NCI-H2227 (cell line): ENCODE measurements at regions not wholly inside any gene's neighbourhood (a gene's known extent, or its start where the extent isn't known, plus 50 kb on each side); places are given as distances from the start of the nearest gene placed in this dataset.
"Not testable (repeated sequence)": the region's sequence is repeated elsewhere in the genome, so short reads cannot be mapped to it uniquely, and the experiment has no call there.

Source experiments
- DNase-seq: peaks from one replicate; lab custom pipeline; 2025; ENCODE audit not compliant: unreplicated experiment; lab: John Stamatoyannopoulos, UW

- DNase-seq = no peak
These were observed 159.2 kb downstream of the DDX1 start for GRCh38 chr2:15750822-15751329.

- DNase-seq = no peak
These were observed 159.8 kb downstream of the DDX1 start for GRCh38 chr2:15751477-15751876.

GRCh38 chr2:15752552-15753232 lies 161.0 kb downstream of the DDX1 start:
- no peak for DNase-seq

- DNase-seq = no peak
These were observed 161.6 kb downstream of the DDX1 start for GRCh38 chr2:15753233-15753798.

GRCh38 chr2:15753811-15754702 lies 162.4 kb downstream of the DDX1 start:
- no peak for DNase-seq

- DNase-seq = no peak
These were observed 163.0 kb downstream of the DDX1 start for GRCh38 chr2:15754703-15755099.

- DNase-seq = no peak
These were observed 163.9 kb downstream of the DDX1 start for GRCh38 chr2:15755528-15755927.

GRCh38 chr2:15756011-15756550 lies 164.4 kb downstream of the DDX1 start:
- DNase-seq = no peak

GRCh38 chr2:15756882-15757819 lies 165.5 kb downstream of the DDX1 start:
- no peak for DNase-seq

GRCh38 chr2:15757820-15758586 lies 166.3 kb downstream of the DDX1 start:
- DNase-seq = no peak

GRCh38 chr2:15758848-15759247 lies 167.2 kb downstream of the DDX1 start:
- DNase-seq = no peak

GRCh38 chr2:15759385-15759784 lies 167.7 kb downstream of the DDX1 start:
- DNase-seq = no peak

GRCh38 chr2:15759791-15760190 lies 168.1 kb downstream of the DDX1 start:
- DNase-seq = not testable (repeated sequence)

GRCh38 chr2:15760232-15760910 lies 168.7 kb downstream of the DDX1 start:
- DNase-seq = no peak

GRCh38 chr2:15761056-15761455 lies 169.4 kb downstream of the DDX1 start:
- no peak for DNase-seq

GRCh38 chr2:15761910-15762309 lies 170.2 kb downstream of the DDX1 start:
- DNase-seq = no peak

GRCh38 chr2:15762449-15762848 lies 170.8 kb downstream of the DDX1 start:
- DNase-seq = no peak

- no peak for DNase-seq
These were observed 171.6 kb downstream of the DDX1 start for GRCh38 chr2:15763106-15763821.
